ENCODE measurements at regions not wholly inside any gene's neighbourhood (a gene's known extent, or its start where the extent isn't known, plus 50 kb on each side); places are given as distances from the start of the nearest gene placed in this dataset.

DNA sequence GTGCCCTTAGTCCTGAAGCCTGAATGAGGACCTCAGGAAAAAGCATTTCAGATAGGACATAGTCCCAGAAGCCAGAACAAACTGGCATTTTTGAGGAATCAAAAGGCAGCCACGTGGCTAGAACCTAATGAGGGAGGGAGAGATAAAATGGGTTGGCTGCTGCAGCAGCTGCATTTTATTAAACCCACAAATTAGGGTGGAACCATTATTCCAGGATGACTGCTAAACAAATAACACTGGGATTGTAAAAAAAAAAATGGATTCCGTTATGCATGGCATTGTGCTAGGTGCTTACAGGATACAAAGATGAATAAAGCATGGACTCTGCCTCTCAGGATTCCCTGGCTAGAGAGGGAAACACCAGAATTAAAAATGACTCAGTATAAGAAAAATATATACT is 141.5 kb downstream of the SATB1 start:
- TF ChIP-seq EP300 (IDR thresholded peaks at IDR 0.05; ENCODE audit: borderline replicate concordance in 1 of 2, low read depth in 2 of 2, low read length in 2 of 2) (no peak), EZH2 (IDR thresholded peaks at IDR 0.05; ENCODE audit: low read depth, low read length, severe bottlenecking) (no peak), ASH2L (IDR thresholded peaks at IDR 0.05; ENCODE audit: low read length) (no peak)
- TF ChIP-seq, protein P1, sequence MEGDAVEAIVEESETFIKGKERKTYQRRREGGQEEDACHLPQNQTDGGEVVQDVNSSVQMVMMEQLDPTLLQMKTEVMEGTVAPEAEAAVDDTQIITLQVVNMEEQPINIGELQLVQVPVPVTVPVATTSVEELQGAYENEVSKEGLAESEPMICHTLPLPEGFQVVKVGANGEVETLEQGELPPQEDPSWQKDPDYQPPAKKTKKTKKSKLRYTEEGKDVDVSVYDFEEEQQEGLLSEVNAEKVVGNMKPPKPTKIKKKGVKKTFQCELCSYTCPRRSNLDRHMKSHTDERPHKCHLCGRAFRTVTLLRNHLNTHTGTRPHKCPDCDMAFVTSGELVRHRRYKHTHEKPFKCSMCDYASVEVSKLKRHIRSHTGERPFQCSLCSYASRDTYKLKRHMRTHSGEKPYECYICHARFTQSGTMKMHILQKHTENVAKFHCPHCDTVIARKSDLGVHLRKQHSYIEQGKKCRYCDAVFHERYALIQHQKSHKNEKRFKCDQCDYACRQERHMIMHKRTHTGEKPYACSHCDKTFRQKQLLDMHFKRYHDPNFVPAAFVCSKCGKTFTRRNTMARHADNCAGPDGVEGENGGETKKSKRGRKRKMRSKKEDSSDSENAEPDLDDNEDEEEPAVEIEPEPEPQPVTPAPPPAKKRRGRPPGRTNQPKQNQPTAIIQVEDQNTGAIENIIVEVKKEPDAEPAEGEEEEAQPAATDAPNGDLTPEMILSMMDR (IDR thresholded peaks at IDR 0.05; ENCODE audit: control extremely low read depth in 1 of 3, insufficient read depth in 1 of 3, low read depth in 1 of 3, low read length in 3 of 3): no peak
- TF ChIP-seq, protein P2, sequence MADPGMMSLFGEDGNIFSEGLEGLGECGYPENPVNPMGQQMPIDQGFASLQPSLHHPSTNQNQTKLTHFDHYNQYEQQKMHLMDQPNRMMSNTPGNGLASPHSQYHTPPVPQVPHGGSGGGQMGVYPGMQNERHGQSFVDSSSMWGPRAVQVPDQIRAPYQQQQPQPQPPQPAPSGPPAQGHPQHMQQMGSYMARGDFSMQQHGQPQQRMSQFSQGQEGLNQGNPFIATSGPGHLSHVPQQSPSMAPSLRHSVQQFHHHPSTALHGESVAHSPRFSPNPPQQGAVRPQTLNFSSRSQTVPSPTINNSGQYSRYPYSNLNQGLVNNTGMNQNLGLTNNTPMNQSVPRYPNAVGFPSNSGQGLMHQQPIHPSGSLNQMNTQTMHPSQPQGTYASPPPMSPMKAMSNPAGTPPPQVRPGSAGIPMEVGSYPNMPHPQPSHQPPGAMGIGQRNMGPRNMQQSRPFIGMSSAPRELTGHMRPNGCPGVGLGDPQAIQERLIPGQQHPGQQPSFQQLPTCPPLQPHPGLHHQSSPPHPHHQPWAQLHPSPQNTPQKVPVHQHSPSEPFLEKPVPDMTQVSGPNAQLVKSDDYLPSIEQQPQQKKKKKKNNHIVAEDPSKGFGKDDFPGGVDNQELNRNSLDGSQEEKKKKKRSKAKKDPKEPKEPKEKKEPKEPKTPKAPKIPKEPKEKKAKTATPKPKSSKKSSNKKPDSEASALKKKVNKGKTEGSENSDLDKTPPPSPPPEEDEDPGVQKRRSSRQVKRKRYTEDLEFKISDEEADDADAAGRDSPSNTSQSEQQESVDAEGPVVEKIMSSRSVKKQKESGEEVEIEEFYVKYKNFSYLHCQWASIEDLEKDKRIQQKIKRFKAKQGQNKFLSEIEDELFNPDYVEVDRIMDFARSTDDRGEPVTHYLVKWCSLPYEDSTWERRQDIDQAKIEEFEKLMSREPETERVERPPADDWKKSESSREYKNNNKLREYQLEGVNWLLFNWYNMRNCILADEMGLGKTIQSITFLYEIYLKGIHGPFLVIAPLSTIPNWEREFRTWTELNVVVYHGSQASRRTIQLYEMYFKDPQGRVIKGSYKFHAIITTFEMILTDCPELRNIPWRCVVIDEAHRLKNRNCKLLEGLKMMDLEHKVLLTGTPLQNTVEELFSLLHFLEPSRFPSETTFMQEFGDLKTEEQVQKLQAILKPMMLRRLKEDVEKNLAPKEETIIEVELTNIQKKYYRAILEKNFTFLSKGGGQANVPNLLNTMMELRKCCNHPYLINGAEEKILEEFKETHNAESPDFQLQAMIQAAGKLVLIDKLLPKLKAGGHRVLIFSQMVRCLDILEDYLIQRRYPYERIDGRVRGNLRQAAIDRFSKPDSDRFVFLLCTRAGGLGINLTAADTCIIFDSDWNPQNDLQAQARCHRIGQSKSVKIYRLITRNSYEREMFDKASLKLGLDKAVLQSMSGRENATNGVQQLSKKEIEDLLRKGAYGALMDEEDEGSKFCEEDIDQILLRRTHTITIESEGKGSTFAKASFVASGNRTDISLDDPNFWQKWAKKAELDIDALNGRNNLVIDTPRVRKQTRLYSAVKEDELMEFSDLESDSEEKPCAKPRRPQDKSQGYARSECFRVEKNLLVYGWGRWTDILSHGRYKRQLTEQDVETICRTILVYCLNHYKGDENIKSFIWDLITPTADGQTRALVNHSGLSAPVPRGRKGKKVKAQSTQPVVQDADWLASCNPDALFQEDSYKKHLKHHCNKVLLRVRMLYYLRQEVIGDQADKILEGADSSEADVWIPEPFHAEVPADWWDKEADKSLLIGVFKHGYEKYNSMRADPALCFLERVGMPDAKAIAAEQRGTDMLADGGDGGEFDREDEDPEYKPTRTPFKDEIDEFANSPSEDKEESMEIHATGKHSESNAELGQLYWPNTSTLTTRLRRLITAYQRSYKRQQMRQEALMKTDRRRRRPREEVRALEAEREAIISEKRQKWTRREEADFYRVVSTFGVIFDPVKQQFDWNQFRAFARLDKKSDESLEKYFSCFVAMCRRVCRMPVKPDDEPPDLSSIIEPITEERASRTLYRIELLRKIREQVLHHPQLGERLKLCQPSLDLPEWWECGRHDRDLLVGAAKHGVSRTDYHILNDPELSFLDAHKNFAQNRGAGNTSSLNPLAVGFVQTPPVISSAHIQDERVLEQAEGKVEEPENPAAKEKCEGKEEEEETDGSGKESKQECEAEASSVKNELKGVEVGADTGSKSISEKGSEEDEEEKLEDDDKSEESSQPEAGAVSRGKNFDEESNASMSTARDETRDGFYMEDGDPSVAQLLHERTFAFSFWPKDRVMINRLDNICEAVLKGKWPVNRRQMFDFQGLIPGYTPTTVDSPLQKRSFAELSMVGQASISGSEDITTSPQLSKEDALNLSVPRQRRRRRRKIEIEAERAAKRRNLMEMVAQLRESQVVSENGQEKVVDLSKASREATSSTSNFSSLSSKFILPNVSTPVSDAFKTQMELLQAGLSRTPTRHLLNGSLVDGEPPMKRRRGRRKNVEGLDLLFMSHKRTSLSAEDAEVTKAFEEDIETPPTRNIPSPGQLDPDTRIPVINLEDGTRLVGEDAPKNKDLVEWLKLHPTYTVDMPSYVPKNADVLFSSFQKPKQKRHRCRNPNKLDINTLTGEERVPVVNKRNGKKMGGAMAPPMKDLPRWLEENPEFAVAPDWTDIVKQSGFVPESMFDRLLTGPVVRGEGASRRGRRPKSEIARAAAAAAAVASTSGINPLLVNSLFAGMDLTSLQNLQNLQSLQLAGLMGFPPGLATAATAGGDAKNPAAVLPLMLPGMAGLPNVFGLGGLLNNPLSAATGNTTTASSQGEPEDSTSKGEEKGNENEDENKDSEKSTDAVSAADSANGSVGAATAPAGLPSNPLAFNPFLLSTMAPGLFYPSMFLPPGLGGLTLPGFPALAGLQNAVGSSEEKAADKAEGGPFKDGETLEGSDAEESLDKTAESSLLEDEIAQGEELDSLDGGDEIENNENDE (IDR thresholded peaks at IDR 0.05; ENCODE audit: insufficient replicate concordance, low read length): no peak

Measured in H1 (cell line).